ENCODE measurements at regions not wholly inside any gene's neighbourhood (a gene's known extent, or its start where the extent isn't known, plus 50 kb on each side); places are given as distances from the start of the nearest gene placed in this dataset.

GRCh38 chr17:83178533-83179304 lies 99.3 kb downstream of the METRNL start:
- no peak for DNase-seq

- no peak for DNase-seq
These were observed 100.0 kb downstream of the METRNL start for GRCh38 chr17:83179374-83179773.

- DNase-seq = no peak
These were observed 100.4 kb downstream of the METRNL start for GRCh38 chr17:83179811-83180210.

GRCh38 chr17:83180264-83180995 lies 101.0 kb downstream of the METRNL start:
- DNase-seq = no peak

- no peak for DNase-seq
These were observed 101.6 kb downstream of the METRNL start for GRCh38 chr17:83180996-83181481.

GRCh38 chr17:83181991-83182619 lies 102.7 kb downstream of the METRNL start:
- DNase-seq = no peak

- no peak for DNase-seq
These were observed 103.3 kb downstream of the METRNL start for GRCh38 chr17:83182620-83183101.

- no peak for DNase-seq
These were observed 103.9 kb downstream of the METRNL start for GRCh38 chr17:83183145-83183948.

- no peak for DNase-seq
These were observed 104.6 kb downstream of the METRNL start for GRCh38 chr17:83183951-83184506.

GRCh38 chr17:83185023-83186002 lies 105.9 kb downstream of the METRNL start:
- no peak for DNase-seq

- DNase-seq = no peak
These were observed 106.8 kb downstream of the METRNL start for GRCh38 chr17:83186226-83186625.

GRCh38 chr17:83186751-83187421 lies 107.5 kb downstream of the METRNL start:
- DNase-seq = no peak

GRCh38 chr17:83187782-83188311 lies 108.4 kb downstream of the METRNL start:
- DNase-seq = no peak

GRCh38 chr17:83189044-83190003 lies 109.9 kb downstream of the METRNL start:
- DNase-seq = no peak

GRCh38 chr17:83190004-83190385 lies 110.6 kb downstream of the METRNL start:
- no peak for DNase-seq

- DNase-seq = no peak
These were observed 111.4 kb downstream of the METRNL start for GRCh38 chr17:83190601-83191387.

- no peak for DNase-seq
These were observed 112.2 kb downstream of the METRNL start for GRCh38 chr17:83191388-83192160.

All from NCI-H446 (cell line).